ENCODE measurements at regions not wholly inside any gene's neighbourhood (a gene's known extent, or its start where the extent isn't known, plus 50 kb on each side); places are given as distances from the start of the nearest gene placed in this dataset.
"Not testable (repeated sequence)": the region's sequence is repeated elsewhere in the genome, so short reads cannot be mapped to it uniquely, and the experiment has no call there.

GRCh38 chr12:23127701-23128100, 502.7 kb downstream of the ETNK1 start:
- no peak for DNase-seq (ENCODE audit: extremely low read depth, low read depth)
- no peak for TF ChIP-seq CTCF (IDR thresholded peaks at IDR 0.05; ENCODE audit: low read depth, low read length)

- TF ChIP-seq CTCF (IDR thresholded peaks at IDR 0.05; ENCODE audit: low read depth, low read length) = no peak
Observed at GRCh38 chr12:23128462-23128861, 503.5 kb downstream of the ETNK1 start.

GRCh38 chr12:23132357-23132756, 507.4 kb downstream of the ETNK1 start:
- DNase-seq (ENCODE audit: extremely low read depth, low read depth) = no peak
- no peak for TF ChIP-seq CTCF (IDR thresholded peaks at IDR 0.05; ENCODE audit: low read depth, low read length)

More at GRCh38 chr12:23128462-23128861, 503.5 kb downstream of the ETNK1 start:
- DNase-seq (ENCODE audit: extremely low read depth, low read depth) = no peak

GRCh38 chr12:23133471-23133870, 508.5 kb downstream of the ETNK1 start:
- TF ChIP-seq CTCF (IDR thresholded peaks at IDR 0.05; ENCODE audit: low read depth, low read length) = no peak
- DNase-seq (ENCODE audit: extremely low read depth, low read depth) = no peak

- no peak for TF ChIP-seq CTCF (IDR thresholded peaks at IDR 0.05; ENCODE audit: low read depth, low read length)
- no peak for DNase-seq (ENCODE audit: extremely low read depth, low read depth)
Observed at GRCh38 chr12:23139026-23139425, 514.1 kb downstream of the ETNK1 start.

GRCh38 chr12:23140710-23141109, 515.7 kb downstream of the ETNK1 start:
- DNase-seq (ENCODE audit: extremely low read depth, low read depth) = no peak
- no peak for TF ChIP-seq CTCF (IDR thresholded peaks at IDR 0.05; ENCODE audit: low read depth, low read length)

GRCh38 chr12:23141335-23141734, 516.4 kb downstream of the ETNK1 start:
- no peak for DNase-seq (ENCODE audit: extremely low read depth, low read depth)
- no peak for TF ChIP-seq CTCF (IDR thresholded peaks at IDR 0.05; ENCODE audit: low read depth, low read length)

GRCh38 chr12:23146070-23146469, 521.1 kb downstream of the ETNK1 start:
- not testable (repeated sequence) for DNase-seq (ENCODE audit: extremely low read depth, low read depth)

Data from AG09319 (cell line).